Left renal pelvis (tissue), 4 donors: ENCODE measurements at regions not wholly inside any gene's neighbourhood (a gene's known extent, or its start where the extent isn't known, plus 50 kb on each side); places are given as distances from the start of the nearest gene placed in this dataset.
"Not testable (repeated sequence)": the region's sequence is repeated elsewhere in the genome, so short reads cannot be mapped to it uniquely, and the experiment has no call there.

Experiments used
- DNase-seq, 4 donors: peaks; one replicate each; pipeline ENCODE4 v3.0.0-alpha.2; 2013; ENCODE audit warnings: low read depth in 4 of 4, low spot score in 3 of 4

DNA sequence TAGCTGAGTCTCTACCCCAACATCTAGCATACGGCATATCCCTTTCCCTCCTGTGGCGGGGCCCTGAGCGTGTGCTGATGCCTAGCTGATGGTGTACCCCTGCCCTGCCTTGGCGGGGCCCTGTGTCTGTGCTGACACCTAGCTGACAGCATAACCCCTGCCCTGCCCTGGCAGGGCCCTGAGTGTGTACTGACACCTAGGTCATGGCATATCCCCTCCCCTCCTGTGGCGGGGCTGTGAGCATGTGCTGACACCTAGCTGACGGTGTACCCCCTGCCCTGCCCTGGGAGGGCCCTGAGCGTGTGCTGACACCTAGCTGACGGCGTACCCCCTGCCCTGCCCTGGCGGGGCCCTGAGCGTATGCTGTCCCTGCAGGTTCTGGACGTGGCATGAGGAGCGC lies 414.0 kb upstream of the AMELY start:
- DNase-seq = no peak

DNA sequence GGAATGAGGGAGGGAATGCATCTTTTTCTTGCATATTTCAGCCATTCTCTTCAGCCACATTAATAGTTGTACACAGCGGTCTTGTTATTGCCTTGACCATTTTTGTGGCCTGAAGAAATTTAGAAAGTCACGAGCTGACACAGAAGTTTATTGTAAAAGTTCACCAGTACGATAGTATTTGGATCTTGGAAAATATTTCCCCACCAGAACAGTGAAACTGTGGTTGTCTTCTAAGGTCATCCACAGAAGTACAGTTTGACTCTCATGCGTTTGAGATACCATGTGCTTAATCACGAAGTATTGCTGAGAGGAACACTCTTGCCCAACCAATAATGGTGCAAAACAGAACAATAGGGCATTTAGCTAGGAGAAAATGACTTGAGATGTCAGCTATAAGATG lies 409.2 kb upstream of the AMELY start:
- DNase-seq = no peak

DNA sequence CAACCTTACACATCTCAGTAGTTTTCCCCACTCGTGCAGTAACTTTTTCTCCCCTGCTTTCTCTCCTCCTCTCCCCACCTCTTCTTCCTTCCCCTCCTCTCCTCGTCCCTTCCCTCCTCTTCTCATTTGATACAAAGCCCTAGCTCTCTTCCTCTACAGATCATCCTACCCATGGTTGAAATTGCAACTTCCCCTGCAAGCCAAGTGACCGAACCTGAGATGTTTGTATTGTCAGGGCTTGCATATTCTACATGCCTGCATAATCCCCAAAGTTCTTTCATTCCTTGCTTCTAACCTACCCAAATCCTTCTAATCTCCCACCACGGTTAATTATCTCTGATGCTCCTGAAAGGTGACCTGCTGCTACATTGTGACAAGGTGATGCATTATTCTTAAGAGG lies 408.6 kb upstream of the AMELY start:
- not testable (repeated sequence) for DNase-seq

DNA sequence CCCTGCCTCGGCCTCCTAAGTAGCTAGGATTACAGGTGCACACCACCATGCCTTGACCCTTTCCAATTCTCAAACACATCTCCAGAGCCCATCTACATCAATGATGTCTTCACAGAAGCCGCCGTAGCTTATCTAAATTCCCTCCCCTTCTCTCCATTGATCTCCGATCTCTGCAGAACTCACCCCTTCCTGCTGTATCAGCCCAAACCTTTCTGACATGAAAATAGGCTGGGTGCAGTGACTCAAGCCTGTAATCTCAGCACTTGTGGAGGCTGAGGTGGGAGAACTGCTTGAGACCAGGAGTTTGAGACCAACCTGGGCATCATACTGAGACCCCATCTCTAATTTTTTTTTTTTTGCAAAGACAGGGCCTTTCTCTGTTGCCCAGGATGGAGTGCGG lies 406.6 kb upstream of the AMELY start:
- DNase-seq = no peak

DNA sequence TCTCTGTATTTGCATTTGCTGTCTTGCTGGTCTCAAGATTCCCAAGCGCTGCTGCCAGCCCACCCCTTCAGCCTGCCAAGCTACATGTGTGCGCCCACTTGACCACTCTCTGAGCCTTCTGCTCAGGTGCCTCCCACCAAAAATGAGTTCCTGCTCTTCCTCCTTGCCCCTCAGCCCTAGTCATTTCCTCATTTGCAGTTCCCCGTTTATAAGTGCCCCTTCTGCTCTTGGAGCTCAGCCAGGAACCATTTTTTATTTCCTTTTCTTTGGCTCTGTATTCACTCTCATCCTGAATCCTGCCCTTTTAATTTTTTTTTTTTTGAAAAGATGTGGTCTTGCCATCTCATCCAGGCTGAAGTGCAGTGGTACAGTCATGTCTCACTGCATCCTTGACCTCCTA lies 406.0 kb upstream of the AMELY start:
- no peak for DNase-seq

DNA sequence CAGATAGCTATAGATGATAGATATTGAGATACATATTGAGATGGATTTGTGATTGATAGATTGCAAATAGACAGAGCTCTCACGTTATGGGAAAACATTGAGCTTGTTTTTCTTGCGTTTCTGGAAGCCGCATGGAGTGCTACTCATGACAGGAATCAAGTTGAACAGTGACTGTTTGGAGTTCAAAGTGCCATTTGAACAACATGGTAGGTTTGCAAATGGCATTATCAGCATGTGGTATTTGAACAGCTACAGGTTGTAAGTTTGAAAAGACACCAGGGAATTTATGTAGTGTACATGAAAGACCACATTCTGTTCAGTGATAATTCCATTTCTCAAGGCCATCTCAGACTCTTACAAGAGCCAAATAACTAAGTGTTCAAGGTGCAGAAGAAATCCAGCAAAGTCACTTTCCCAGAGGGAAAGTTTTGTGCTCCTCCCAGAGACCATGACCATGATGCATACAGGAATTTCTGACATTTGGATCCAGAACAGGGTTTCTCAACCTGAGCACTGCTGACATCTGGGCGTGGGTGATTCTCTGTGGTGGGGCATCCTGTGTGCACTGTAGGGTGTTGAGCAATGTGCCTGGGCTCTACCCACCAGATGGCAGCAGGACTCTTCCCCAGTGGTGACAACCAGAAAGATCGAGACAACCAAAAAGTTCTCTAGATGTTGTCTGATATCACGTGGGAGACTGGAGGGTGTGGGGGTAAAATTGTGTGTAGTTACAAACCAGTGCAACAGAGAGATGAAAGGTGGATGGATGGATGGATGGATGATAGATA lies 399.1 kb upstream of the AMELY start:
- no peak for DNase-seq

DNA sequence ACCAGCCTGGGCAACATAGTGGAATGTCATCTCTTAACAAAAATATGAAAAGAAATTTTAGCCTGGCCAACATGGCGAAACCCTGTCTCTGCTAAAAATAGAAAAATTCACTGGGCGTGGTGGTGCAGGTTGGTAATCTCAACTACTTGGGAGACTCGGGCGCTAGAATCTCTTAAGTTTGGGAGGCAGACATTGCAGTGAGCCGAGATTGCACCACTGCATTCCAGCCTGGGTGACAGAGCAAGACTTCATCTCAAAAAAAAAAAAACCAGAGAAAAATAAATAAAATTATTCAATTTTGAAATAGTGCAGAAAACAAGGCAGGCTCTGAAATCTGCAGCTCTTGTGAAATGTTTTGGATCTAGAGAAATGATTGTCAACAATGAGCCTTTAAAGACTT lies 397.3 kb upstream of the AMELY start:
- no peak for DNase-seq

DNA sequence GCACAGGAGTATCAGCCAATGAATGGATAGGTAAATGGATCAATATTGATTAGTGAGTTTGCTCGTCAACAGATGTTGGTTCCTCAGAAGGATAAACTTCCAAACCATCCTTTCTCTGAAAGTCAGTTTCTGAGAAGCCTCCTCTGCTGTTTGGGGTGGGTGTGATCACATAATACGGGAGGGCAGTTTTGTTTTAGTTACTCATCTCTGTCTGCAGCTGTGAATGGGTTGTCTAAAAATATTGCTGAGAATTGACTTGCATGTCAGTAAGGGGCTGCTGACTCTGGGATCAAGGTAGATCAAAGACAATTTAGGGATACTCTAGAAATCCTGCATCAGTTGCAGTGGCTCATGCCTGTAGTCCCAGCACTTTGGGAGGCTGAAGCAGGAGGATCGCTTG lies 390.8 kb upstream of the AMELY start:
- DNase-seq = no peak

DNA sequence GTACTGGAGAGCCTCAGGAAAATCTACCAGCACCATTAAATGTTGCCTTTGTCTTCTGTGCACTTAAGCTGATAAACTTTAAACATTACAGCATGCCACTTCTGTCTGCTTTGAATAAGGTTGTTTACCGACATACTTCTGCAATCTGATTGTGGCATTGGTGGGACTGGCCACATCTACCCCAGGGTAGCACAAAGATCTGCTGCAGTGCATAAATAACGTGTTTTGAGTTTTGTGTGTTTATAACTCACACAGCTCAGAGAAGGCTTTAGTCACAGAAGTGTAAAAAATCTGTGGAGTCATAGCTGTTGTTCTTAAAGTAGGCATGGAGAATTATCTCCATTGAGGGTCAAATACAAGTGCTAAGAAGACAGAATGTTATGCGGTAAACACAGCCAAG lies 388.4 kb upstream of the AMELY start:
- DNase-seq = no peak

DNA sequence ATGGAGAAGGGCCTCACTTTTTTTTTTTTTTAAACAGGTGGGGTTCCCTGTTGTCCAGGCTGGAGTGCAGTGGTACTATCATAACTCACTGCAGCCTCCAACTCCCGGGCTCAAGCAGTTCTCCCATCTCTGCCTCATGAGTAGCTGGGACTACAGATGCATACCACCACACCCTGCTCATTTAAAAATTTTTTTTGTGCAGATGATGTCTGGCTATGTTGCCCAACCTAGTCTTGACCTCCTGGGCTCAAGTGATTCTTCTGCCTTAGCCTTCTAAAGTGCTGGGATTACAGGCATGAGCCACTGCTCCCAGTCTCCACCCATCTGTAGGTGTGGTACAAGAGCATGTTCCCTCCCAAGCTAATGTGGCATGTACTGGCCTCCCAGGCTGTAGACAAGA lies 380.6 kb upstream of the AMELY start:
- DNase-seq = no peak

DNA sequence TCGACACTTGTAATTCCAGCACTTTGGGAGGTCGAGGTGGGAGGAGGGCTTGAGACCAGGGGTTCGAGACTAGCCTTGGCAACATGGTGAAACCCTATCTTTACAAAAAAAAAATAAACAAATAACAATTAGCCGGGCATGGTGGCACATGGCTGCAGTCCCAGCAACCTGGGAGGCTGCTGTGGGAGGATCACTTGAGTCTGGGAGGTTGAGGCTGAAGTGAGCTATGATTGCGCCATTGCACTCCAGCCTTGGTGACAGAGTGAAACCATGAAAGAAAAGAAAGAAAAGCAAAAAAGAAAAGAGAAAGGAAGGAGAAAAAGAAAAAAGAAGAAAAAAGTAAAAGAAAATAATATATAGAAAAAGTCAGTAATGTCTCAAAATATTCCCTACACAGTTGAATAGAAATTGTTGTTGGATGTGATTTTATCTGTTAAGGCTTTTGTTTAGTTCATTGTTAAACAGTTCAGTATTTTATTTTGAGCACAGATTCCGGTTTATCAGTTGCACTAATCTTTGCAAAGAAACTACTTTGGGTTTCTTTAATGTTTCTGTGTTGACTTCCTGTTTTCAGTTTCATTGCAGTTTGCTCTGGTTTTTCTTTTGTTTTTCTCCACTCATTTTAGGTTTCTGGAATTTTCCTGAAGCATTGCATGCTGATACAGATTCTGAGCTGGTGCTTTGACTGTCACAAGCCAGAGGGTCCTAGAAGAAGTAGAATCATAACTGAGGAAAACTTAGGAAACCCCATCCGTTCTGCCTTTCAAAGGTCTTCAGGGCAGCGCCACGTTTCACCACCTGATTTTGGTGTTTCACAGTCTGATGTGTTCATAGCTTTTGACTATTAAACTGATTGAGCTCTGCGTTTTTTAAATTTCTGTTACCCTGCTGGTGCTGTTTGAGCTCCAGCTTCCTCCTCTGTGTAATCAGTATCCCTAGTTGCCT lies 378.6 kb upstream of the AMELY start:
- DNase-seq = no peak

DNA sequence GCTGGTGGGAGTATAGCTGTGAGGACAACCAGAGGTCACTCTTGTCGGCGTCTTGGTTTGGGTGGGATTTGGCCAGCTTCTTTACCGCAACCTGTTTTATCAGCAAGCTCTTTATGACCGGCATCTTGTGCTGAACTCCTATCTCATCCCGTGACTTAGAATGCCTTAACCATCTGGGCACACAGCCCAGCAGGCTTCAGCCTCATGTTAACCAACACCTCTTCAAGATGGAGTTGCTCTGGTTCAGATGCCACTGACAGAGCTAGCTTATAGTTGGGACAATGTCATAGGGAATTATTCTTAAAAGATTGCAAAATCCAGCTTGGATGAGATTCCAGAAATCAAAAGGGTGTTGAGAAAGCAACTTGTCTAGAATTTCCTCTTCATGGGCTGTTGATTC lies 377.1 kb upstream of the AMELY start:
- DNase-seq = no peak

DNA sequence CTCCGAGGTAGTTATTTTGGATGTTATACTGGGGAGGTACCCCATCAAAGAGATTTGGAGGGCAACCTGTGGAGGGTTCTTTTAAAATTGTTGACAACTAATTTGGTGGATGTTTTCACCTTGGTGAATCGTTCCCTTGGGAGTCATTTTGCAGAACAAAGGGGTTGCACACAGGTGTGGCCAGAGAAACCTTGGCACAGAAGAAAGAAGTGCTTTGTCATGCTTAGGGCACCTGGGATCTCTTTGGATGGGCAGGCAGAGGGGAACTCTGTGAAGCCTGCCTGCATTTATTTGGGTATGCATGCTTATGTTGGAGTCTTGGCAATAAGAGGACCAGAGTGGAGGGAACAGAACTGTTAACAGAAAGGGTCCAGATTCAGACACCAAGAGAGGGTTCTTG lies 376.4 kb upstream of the AMELY start:
- DNase-seq = not testable (repeated sequence)

DNA sequence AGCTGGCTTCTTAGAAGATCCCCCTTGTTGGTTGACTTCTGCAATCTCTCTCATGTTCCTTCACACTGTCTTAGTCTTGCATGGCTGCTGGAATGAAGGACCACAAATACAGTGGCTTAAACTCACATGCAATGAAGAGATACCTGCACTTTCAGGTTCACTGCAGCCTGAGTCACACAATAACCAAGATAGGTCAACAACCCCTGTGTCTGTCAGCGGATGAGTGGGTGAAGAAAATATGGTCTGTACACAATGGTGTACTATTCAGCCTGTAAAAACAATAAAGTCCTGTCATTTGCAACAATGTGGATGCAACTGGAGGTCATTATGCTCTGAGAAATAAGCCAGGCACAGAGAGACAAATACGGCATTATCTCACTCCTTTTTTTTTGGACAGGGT lies 373.8 kb upstream of the AMELY start:
- no peak for DNase-seq

DNA sequence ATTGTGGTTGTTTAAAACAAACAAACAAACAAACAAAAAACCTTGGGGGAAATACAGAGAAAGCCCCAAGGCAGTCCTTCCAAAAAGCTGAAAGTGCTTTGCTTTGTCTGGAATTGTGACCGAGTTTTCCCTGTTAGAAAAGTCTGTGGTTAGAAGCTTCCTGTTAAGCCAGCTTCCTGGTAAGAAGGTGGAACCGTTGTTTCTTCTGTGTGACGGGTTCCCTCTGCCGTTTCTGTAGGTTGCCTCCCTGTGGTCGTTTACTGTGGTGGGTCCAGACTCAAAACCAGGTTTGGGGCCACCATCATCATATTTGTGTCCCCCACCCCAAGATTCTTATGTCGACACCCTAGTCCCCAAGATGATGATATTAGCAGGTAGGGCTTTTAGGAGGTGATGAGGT lies 371.4 kb upstream of the AMELY start:
- no peak for DNase-seq

DNA sequence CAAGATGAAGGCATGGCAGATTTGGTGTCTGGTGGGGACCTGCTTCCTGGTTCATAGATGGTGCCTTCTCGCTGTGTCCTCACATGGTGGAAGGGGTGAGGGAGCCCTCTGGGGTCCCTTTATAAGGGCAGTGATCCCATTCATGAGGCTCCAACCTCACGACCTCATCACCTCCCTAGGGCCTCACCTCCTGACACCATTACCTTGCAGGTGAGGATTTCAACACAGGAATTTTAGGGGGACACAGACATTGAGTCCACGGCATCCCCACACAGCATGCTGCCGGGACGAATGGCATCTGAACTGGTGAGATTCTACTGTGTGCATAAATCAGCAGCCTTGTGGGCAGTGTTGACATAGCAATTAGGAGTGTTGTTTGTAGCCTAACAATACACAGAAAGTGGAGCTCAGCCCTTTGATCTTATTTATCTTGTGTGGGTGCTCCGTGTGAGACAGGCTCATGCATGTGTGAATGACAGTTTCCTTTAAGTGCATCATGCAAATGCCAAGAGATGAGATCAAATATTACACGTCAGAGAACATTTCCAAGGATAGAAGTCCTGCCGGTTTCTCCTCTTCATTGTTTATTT lies 368.7 kb upstream of the AMELY start:
- not testable (repeated sequence) for DNase-seq

DNA sequence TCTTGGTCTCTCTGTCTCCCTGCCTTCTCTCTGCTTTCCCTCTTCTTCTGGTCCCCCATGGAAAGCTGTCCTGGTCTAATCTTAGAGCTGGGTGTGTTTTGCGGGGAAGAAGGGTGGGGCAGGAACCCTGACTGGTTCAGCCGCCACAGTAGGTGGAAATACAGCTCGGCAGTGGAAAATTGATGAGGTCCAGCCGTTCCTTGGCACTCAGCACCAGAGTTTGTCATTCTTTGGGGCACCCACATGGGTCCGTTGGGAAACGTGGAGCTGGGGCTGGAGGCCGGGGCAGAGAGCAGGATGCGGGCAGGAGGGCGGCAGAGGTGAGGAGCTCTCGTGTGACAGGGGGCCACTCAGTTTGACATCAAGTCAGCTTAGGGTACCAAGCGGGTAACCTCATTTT lies 364.2 kb upstream of the AMELY start:
- no peak for DNase-seq

DNA sequence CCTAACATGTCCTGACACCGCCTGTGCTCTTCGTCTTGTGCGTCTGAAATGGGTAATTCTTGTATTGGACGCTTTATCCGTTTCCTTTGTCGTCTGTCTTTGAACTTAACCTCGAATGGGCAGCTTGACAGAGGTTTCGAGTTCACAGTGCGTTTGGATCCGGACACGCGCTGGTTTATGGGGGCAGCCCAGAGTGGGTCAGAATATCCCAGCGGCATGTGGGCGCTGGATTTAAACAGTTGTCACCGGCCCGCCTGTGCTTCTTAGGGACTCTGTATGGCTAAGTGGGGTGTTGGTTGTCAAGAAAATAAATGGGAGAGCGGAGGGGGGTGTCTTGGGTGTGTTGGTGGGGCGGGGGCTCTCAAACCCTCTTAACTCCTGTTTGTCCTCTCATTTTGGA lies 363.5 kb upstream of the AMELY start:
- no peak for DNase-seq

DNA sequence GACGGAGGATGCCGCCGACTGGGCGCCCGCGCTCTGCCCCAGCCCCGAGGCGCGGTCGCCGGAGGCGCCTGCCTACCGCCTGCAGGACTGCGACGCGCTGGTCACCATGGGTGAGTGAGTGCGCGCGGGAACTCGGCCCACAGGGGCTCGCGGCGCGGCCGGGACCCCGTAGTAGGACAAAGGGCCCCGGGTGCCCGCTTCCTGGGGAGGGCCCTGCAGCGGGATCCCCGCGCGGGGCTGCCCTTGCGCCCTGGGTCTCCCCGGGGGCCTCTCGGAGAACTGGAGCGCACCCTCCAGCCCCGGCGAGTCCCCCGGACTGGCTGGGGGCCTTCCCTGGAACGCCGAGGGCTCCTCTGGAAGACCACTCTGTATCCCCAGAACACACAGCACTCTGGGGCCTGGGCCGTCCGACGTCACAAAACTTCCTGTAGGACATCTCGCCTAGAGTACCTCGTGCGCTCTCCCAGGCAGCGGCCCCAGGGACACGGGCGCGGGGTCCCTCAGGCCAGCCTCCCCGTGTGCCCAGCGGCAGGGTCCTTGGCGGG lies 362.9 kb upstream of the AMELY start:
- no peak for DNase-seq

DNA sequence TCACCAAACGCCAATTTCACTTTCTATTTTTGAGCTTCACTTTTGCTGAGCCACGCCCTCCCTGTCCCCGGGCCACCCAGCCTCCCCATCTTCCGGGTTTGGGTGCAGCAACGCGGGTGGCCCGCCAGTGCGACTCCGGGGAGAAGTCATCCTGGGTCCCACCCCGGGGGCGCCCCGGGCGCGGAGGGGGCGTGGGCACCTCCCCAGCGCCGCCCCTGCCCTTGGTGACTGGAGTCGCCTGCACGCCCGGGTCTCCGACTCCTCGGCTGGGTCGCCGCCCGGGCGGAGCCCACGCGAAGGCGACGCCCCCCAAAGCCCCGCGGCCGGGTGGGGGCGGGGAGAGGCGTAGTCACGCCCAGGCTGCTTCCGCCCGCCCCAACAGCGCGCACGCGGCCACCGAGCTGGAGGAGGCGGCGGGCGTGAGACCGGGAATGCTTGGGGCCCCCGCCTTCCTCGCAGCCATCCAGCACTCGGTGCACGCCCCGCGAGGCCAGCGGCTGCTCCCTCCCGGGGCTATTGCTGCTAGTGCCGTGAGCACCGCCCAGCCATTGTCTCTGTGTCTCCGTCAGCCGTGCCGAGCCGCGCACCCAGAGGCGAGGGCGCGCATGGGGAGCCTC lies 362.1 kb upstream of the AMELY start:
- DNase-seq = no peak
